HS-27A (cell line): ENCODE measurements at regions not wholly inside any gene's neighbourhood (a gene's known extent, or its start where the extent isn't known, plus 50 kb on each side); places are given as distances from the start of the nearest gene placed in this dataset.

Experiments used
- DNase-seq: peaks from one replicate; pipeline ENCODE4 v3.0.0-alpha.2; 2012; ENCODE audit warnings: low read depth, missing footprints

- DNase-seq: no peak
Observed at GRCh38 chr4:110278127-110278526, 79.7 kb upstream of the ELOVL6 start.

GRCh38 chr4:110275871-110276270, 77.5 kb upstream of the ELOVL6 start:
- peak; percentile 33 for DNase-seq

DNA sequence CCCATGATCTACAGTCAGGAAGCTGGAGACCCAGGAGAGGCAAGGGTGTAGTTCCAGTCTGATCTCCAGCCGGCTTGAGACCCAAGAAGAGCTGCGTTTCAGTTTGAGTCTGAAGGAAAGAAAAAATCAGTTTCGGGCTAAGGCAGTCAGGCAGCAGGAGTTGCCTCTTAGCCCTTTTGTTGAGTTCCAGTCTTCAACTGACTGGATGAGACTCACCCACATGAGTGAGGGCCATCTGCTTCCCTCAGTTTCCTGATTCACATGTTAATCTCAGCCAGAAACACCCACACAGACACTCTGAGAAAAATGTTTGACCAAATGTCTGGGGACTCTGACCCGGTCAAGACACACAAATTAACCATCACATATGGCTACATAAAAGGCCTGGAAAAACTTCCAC, 73.6 kb upstream of the ELOVL6 start:
- DNase-seq: no peak

DNA sequence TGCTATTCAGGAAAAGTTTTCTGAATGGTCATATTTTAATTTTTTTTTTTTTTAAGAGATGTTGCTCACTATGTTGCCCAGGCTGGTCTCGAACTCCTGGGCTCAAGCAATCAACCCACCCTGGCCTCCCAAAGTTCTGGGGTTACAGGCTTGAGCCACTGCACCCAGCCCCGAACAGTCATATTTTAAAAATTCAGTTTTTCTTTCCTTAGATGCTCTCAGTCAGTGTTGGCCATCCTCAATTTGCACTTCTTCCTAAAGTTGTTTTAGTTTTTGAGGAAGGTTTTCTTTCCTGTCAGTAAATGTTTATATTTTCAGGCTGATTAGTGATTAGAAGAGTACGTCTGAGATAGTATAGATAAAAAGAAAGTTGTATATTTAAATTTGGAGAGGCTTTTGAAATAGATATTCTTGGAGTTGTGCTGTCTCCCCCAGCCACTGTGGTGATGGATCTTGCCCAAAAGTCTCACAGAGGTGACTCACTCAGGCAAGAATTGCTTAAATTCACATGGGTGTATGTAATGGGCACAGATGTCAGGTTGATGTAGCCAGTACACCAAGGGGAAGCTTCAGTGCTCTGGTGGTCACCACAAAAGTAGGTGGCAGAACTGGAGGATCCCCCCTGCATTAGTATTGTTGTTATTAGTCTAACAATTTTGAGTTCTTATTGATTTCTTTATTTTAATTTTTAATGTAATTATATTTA, 72.2 kb upstream of the ELOVL6 start:
- peak; percentile 85 for DNase-seq

DNA sequence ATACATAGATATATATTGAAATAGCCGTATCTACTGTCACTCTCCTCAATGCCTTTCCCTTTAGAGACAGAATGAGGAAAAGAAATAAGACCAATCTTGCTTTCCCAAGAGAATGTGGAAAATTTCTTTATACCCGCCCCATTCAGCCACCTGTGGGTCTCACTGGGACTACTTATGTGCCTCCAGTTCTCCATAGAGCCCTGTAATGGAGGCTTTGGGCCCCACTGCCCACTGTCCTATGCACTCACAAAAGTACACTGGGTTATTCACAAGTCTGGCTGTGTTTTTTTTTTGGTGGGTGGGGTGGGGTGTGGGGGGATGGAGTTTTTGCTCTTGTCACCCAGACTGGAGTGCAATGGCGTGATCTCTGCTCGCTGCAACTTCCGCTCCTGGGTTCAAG, 70.4 kb upstream of the ELOVL6 start:
- DNase-seq: no peak

DNA sequence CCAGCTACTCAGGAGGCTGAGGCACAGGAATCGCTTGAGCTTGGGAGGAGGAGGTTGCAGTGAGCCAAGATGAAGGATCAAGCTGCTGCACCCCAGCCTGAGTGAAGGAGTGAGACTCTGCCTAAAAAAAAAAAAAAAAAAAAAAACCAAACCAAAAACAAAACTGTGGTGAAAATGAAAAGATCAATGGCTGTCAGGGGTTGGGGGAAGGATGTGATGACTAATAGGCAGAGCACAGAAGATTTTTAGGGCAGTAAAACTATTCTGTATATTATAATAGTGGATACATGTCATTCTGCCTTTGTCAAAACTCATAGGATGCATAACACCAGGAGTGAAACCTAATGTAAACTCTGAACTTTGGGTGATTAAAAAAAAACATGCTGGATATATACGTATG, 69.9 kb upstream of the ELOVL6 start:
- DNase-seq: no peak

GRCh38 chr4:110266136-110266535, 67.7 kb upstream of the ELOVL6 start:
- DNase-seq: no peak

DNA sequence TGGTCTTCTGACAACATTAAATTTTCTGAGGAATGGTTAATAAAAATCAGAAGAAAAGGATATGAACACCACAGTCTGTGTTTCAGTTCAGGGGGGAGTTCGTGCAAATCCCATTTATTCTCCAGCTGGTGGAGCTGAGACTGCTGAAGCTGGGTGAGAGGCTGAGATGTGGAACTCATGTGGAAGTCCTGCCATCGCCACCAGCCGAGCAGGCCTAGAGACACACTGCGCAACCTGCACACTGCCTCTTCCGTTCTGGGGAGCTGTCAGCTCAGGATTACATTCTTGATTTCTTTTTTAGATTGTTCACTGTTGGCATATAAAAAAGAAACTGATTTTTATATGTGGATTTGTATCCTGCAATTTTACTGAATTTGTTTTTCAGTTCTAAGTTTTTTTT, 66.6 kb upstream of the ELOVL6 start:
- DNase-seq: no peak

GRCh38 chr4:110260299-110260698, 61.9 kb upstream of the ELOVL6 start:
- DNase-seq: no peak

- DNase-seq: no peak
Observed at GRCh38 chr4:110250023-110250387, 51.6 kb upstream of the ELOVL6 start.

GRCh38 chr4:110248831-110249253, 50.4 kb upstream of the ELOVL6 start:
- no peak for DNase-seq
